ENCODE measurements at regions not wholly inside any gene's neighbourhood (a gene's known extent, or its start where the extent isn't known, plus 50 kb on each side); places are given as distances from the start of the nearest gene placed in this dataset.

GRCh38 chr22:49536571-49537131, 291.0 kb downstream of the BRD1 start:
- H3K36me3 Mint-ChIP-seq (ENCODE audit: insufficient read depth): peaks cover 3% of the 10 kb centered on the region
- no peak for DNase-seq
- H3K4me3 Mint-ChIP-seq: no peak overlapping the region
- H3K4me1 Mint-ChIP-seq (ENCODE audit: low read depth): no peaks in the 10 kb centered on the region
- H3K9me3 Mint-ChIP-seq: no peaks in the 10 kb centered on the region
- H3K27me3 Mint-ChIP-seq (ENCODE audit: low read depth): no peaks in the 10 kb centered on the region
- ATAC-seq: no peak

- no peak for ATAC-seq
- Mint-ChIP-seq H3K9me3 (no peaks in the 10 kb centered on the region), H3K27me3 (ENCODE audit: low read depth) (no peaks in the 10 kb centered on the region), H3K36me3 (ENCODE audit: insufficient read depth) (peaks cover 3% of the 10 kb centered on the region), H3K4me3 (no peak overlapping the region), H3K4me1 (ENCODE audit: low read depth) (no peaks in the 10 kb centered on the region)
- DNase-seq: no peak
These were observed 292.0 kb downstream of the BRD1 start for GRCh38 chr22:49535527-49536125.

GRCh38 chr22:49535126-49535525, 292.5 kb downstream of the BRD1 start:
- Mint-ChIP-seq H3K4me1 (ENCODE audit: low read depth) (no peaks in the 10 kb centered on the region), H3K9me3 (no peaks in the 10 kb centered on the region), H3K36me3 (ENCODE audit: insufficient read depth) (peaks cover 3% of the 10 kb centered on the region), H3K4me3 (no peak overlapping the region), H3K27me3 (ENCODE audit: low read depth) (no peaks in the 10 kb centered on the region)
- ATAC-seq: no peak
- DNase-seq: no peak

GRCh38 chr22:49534386-49534785, 293.3 kb downstream of the BRD1 start:
- Mint-ChIP-seq H3K4me3 (no peak overlapping the region), H3K36me3 (ENCODE audit: insufficient read depth) (peaks cover 3% of the 10 kb centered on the region), H3K4me1 (ENCODE audit: low read depth) (no peaks in the 10 kb centered on the region), H3K9me3 (no peaks in the 10 kb centered on the region), H3K27me3 (ENCODE audit: low read depth) (no peaks in the 10 kb centered on the region)
- ATAC-seq: no peak
- DNase-seq: no peak

GRCh38 chr22:49533886-49534285, 293.8 kb downstream of the BRD1 start:
- H3K4me1 Mint-ChIP-seq (ENCODE audit: low read depth): no peaks in the 10 kb centered on the region
- DNase-seq (no peak), ATAC-seq (no peak)
- H3K27me3 Mint-ChIP-seq (ENCODE audit: low read depth): no peaks in the 10 kb centered on the region
- no peaks in the 10 kb centered on the region for H3K9me3 Mint-ChIP-seq
- H3K4me3 Mint-ChIP-seq: no peak overlapping the region
- H3K36me3 Mint-ChIP-seq (ENCODE audit: insufficient read depth): no peaks in the 10 kb centered on the region

- Mint-ChIP-seq H3K27me3 (ENCODE audit: low read depth) (no peaks in the 10 kb centered on the region), H3K9me3 (no peaks in the 10 kb centered on the region), H3K36me3 (ENCODE audit: insufficient read depth) (no peaks in the 10 kb centered on the region), H3K4me3 (no peak overlapping the region), H3K4me1 (ENCODE audit: low read depth) (no peaks in the 10 kb centered on the region)
- ATAC-seq (no peak), DNase-seq (no peak)
These were observed 294.5 kb downstream of the BRD1 start for GRCh38 chr22:49532869-49533802.

- no peaks in the 10 kb centered on the region for H3K9me3 Mint-ChIP-seq
- H3K4me1 Mint-ChIP-seq (ENCODE audit: low read depth): no peaks in the 10 kb centered on the region
- H3K36me3 Mint-ChIP-seq (ENCODE audit: insufficient read depth): no peaks in the 10 kb centered on the region
- H3K4me3 Mint-ChIP-seq: no peak overlapping the region
- H3K27me3 Mint-ChIP-seq (ENCODE audit: low read depth): no peaks in the 10 kb centered on the region
- ATAC-seq (no peak), DNase-seq (no peak)
These were observed 296.3 kb downstream of the BRD1 start for GRCh38 chr22:49531368-49531791.

- no peaks in the 10 kb centered on the region for H3K36me3 Mint-ChIP-seq (ENCODE audit: insufficient read depth)
- DNase-seq: no peak
- no peaks in the 10 kb centered on the region for H3K9me3 Mint-ChIP-seq
- H3K4me1 Mint-ChIP-seq (ENCODE audit: low read depth): no peaks in the 10 kb centered on the region
- no peak for ATAC-seq
- no peaks in the 10 kb centered on the region for H3K27me3 Mint-ChIP-seq (ENCODE audit: low read depth)
- no peak overlapping the region for H3K4me3 Mint-ChIP-seq
These were observed 296.9 kb downstream of the BRD1 start for GRCh38 chr22:49530671-49531367.

- H3K9me3 Mint-ChIP-seq: no peaks in the 10 kb centered on the region
- no peak overlapping the region for H3K4me3 Mint-ChIP-seq
- ATAC-seq (no peak), DNase-seq (no peak)
- H3K27me3 Mint-ChIP-seq (ENCODE audit: low read depth): no peaks in the 10 kb centered on the region
- no peaks in the 10 kb centered on the region for H3K36me3 Mint-ChIP-seq (ENCODE audit: insufficient read depth)
- no peaks in the 10 kb centered on the region for H3K4me1 Mint-ChIP-seq (ENCODE audit: low read depth)
These were observed 299.3 kb downstream of the BRD1 start for GRCh38 chr22:49528420-49528720.

- Mint-ChIP-seq H3K27me3 (ENCODE audit: low read depth) (no peaks in the 10 kb centered on the region), H3K9me3 (no peaks in the 10 kb centered on the region), H3K36me3 (ENCODE audit: insufficient read depth) (no peaks in the 10 kb centered on the region), H3K4me1 (ENCODE audit: low read depth) (no peaks in the 10 kb centered on the region), H3K4me3 (no peak overlapping the region)
- no peak for DNase-seq
- ATAC-seq: no peak
These were observed 299.9 kb downstream of the BRD1 start for GRCh38 chr22:49527611-49528419.

- H3K36me3 Mint-ChIP-seq (ENCODE audit: insufficient read depth): no peaks in the 10 kb centered on the region
- no peaks in the 10 kb centered on the region for H3K27me3 Mint-ChIP-seq (ENCODE audit: low read depth)
- no peak for ATAC-seq
- H3K4me3 Mint-ChIP-seq: no peak overlapping the region
- no peaks in the 10 kb centered on the region for H3K9me3 Mint-ChIP-seq
- no peaks in the 10 kb centered on the region for H3K4me1 Mint-ChIP-seq (ENCODE audit: low read depth)
- DNase-seq: no peak
These were observed 301.7 kb downstream of the BRD1 start for GRCh38 chr22:49525801-49526535.

- Mint-ChIP-seq H3K4me1 (ENCODE audit: low read depth) (no peaks in the 10 kb centered on the region), H3K4me3 (no peak overlapping the region), H3K36me3 (ENCODE audit: insufficient read depth) (no peaks in the 10 kb centered on the region), H3K9me3 (no peaks in the 10 kb centered on the region), H3K27me3 (ENCODE audit: low read depth) (no peaks in the 10 kb centered on the region)
- DNase-seq (no peak), ATAC-seq (no peak)
These were observed 302.3 kb downstream of the BRD1 start for GRCh38 chr22:49525360-49525759.

- DNase-seq (no peak), ATAC-seq (no peak)
- no peaks in the 10 kb centered on the region for H3K27me3 Mint-ChIP-seq (ENCODE audit: low read depth)
- H3K4me1 Mint-ChIP-seq (ENCODE audit: low read depth): no peaks in the 10 kb centered on the region
- H3K36me3 Mint-ChIP-seq (ENCODE audit: insufficient read depth): no peaks in the 10 kb centered on the region
- H3K4me3 Mint-ChIP-seq: no peak overlapping the region
- no peaks in the 10 kb centered on the region for H3K9me3 Mint-ChIP-seq
These were observed 303.3 kb downstream of the BRD1 start for GRCh38 chr22:49524362-49524761.
